ENCODE measurements at regions not wholly inside any gene's neighbourhood (a gene's known extent, or its start where the extent isn't known, plus 50 kb on each side); places are given as distances from the start of the nearest gene placed in this dataset.
"Not testable (repeated sequence)": the region's sequence is repeated elsewhere in the genome, so short reads cannot be mapped to it uniquely, and the experiment has no call there.

GRCh38 chr3:169029674-169030285 lies 633.7 kb downstream of the MECOM start:
- in situ Hi-C loops (cut with HindIII; ENCODE audit: low pct_unique_long_range_greater_than_20kb, low sequenced_read_pairs) = no loop called here
- no peak for DNase-seq (ENCODE audit: low read depth)

GRCh38 chr3:169028716-169029115 lies 634.8 kb downstream of the MECOM start:
- in situ Hi-C loops (cut with HindIII; ENCODE audit: low pct_unique_long_range_greater_than_20kb, low sequenced_read_pairs) = no loop called here
- no peak for DNase-seq (ENCODE audit: low read depth)

- peak; percentile 88 for DNase-seq (ENCODE audit: low read depth)
- in situ Hi-C loops (cut with HindIII; ENCODE audit: low pct_unique_long_range_greater_than_20kb, low sequenced_read_pairs) = no loop called here
Measured at GRCh38 chr3:169026543-169027182, 636.8 kb downstream of the MECOM start.

- no peak for DNase-seq (ENCODE audit: low read depth)
- in situ Hi-C loops (cut with HindIII; ENCODE audit: low pct_unique_long_range_greater_than_20kb, low sequenced_read_pairs) = no loop called here
Measured at GRCh38 chr3:169022457-169022856, 641.1 kb downstream of the MECOM start.

GRCh38 chr3:169020371-169020770 lies 643.1 kb downstream of the MECOM start:
- no peak for DNase-seq (ENCODE audit: low read depth)

GRCh38 chr3:169009453-169009852 lies 654.1 kb downstream of the MECOM start:
- DNase-seq (ENCODE audit: low read depth) = no peak
- in situ Hi-C loops (cut with HindIII; ENCODE audit: low pct_unique_long_range_greater_than_20kb, low sequenced_read_pairs) = no loop called here

More at GRCh38 chr3:169020371-169020770, 643.1 kb downstream of the MECOM start:
- in situ Hi-C loops (cut with HindIII; ENCODE audit: low pct_unique_long_range_greater_than_20kb, low sequenced_read_pairs) = no loop called here

GRCh38 chr3:169008776-169009358 lies 654.6 kb downstream of the MECOM start:
- in situ Hi-C loops (cut with HindIII; ENCODE audit: low pct_unique_long_range_greater_than_20kb, low sequenced_read_pairs) = no loop called here
- DNase-seq (ENCODE audit: low read depth) = peak; percentile 82

- no peak for DNase-seq (ENCODE audit: low read depth)
- in situ Hi-C loops (cut with HindIII; ENCODE audit: low pct_unique_long_range_greater_than_20kb, low sequenced_read_pairs) = no loop called here
Measured at GRCh38 chr3:169007145-169007544, 656.4 kb downstream of the MECOM start.

GRCh38 chr3:169006398-169006797 lies 657.1 kb downstream of the MECOM start:
- DNase-seq (ENCODE audit: low read depth); in situ Hi-C loops (cut with HindIII; ENCODE audit: low pct_unique_long_range_greater_than_20kb, low sequenced_read_pairs): not testable (repeated sequence)

GRCh38 chr3:169002689-169003088 lies 660.8 kb downstream of the MECOM start:
- no peak for DNase-seq (ENCODE audit: low read depth)
- in situ Hi-C loops (cut with HindIII; ENCODE audit: low pct_unique_long_range_greater_than_20kb, low sequenced_read_pairs) = no loop called here

- in situ Hi-C loops (cut with HindIII; ENCODE audit: low pct_unique_long_range_greater_than_20kb, low sequenced_read_pairs) = no loop called here
- DNase-seq (ENCODE audit: low read depth) = no peak
Measured at GRCh38 chr3:168998792-168999191, 664.7 kb downstream of the MECOM start.

- in situ Hi-C loops (cut with HindIII; ENCODE audit: low pct_unique_long_range_greater_than_20kb, low sequenced_read_pairs) = no loop called here
- DNase-seq (ENCODE audit: low read depth) = no peak
Measured at GRCh38 chr3:168997488-168997887, 666.0 kb downstream of the MECOM start.

GRCh38 chr3:168996622-168997021 lies 666.9 kb downstream of the MECOM start:
- DNase-seq (ENCODE audit: low read depth) = no peak
- in situ Hi-C loops (cut with HindIII; ENCODE audit: low pct_unique_long_range_greater_than_20kb, low sequenced_read_pairs) = no loop called here

- no peak for DNase-seq (ENCODE audit: low read depth)
- in situ Hi-C loops (cut with HindIII; ENCODE audit: low pct_unique_long_range_greater_than_20kb, low sequenced_read_pairs) = no loop called here
Measured at GRCh38 chr3:168995129-168995528, 668.4 kb downstream of the MECOM start.

- no peak for DNase-seq (ENCODE audit: low read depth)
- in situ Hi-C loops (cut with HindIII; ENCODE audit: low pct_unique_long_range_greater_than_20kb, low sequenced_read_pairs) = no loop called here
Measured at GRCh38 chr3:168991803-168992202, 671.7 kb downstream of the MECOM start.

- in situ Hi-C loops (cut with HindIII; ENCODE audit: low pct_unique_long_range_greater_than_20kb, low sequenced_read_pairs) = no loop called here
- DNase-seq (ENCODE audit: low read depth) = no peak
Measured at GRCh38 chr3:168990621-168991020, 672.9 kb downstream of the MECOM start.

- in situ Hi-C loops (cut with HindIII; ENCODE audit: low pct_unique_long_range_greater_than_20kb, low sequenced_read_pairs) = no loop called here
- no peak for DNase-seq (ENCODE audit: low read depth)
Measured at GRCh38 chr3:168990134-168990533, 673.4 kb downstream of the MECOM start.

- no peak for DNase-seq (ENCODE audit: low read depth)
- in situ Hi-C loops (cut with HindIII; ENCODE audit: low pct_unique_long_range_greater_than_20kb, low sequenced_read_pairs) = no loop called here
Measured at GRCh38 chr3:168989396-168989795, 674.1 kb downstream of the MECOM start.

- in situ Hi-C loops (cut with HindIII; ENCODE audit: low pct_unique_long_range_greater_than_20kb, low sequenced_read_pairs) = no loop called here
Measured at GRCh38 chr3:168988853-168989252, 674.7 kb downstream of the MECOM start.

GRCh38 chr3:168984872-168985271 lies 678.6 kb downstream of the MECOM start:
- in situ Hi-C loops (cut with HindIII; ENCODE audit: low pct_unique_long_range_greater_than_20kb, low sequenced_read_pairs) = no loop called here
- no peak for DNase-seq (ENCODE audit: low read depth)

More at GRCh38 chr3:168988853-168989252, 674.7 kb downstream of the MECOM start:
- DNase-seq (ENCODE audit: low read depth) = no peak

Data from Caki2 (cell line).